Neural progenitor cell (in vitro differentiated cells): ENCODE measurements at regions not wholly inside any gene's neighbourhood (a gene's known extent, or its start where the extent isn't known, plus 50 kb on each side); places are given as distances from the start of the nearest gene placed in this dataset.

Experiments used
- DNase-seq: peaks from one replicate; pipeline ENCODE4 v3.0.0-alpha.2; 2016; ENCODE audit warnings: low spot score
- H2AFZ ChIP-seq: fragments of 200-600 bp; sonication (generic); replicated peaks from 2 replicates; pipeline ENCODE4 v1.6.1; 2016; ENCODE audit warnings: antibody characterized with exemption
- H3F3A ChIP-seq: fragments of 200-600 bp; sonication (generic); 2 replicates; pipeline ENCODE4 v1.6.1; 2016; ENCODE audit warnings: antibody characterized with exemption, low read depth
- H3K27ac ChIP-seq: fragments of 200-600 bp; sonication (generic); 2 replicates; pipeline ENCODE4 v1.5.1; 2016; ENCODE audit warnings: mild to moderate bottlenecking
- H3K27me3 ChIP-seq: fragments of 200-600 bp; sonication (generic); 2 replicates; pipeline ENCODE4 v1.6.1; 2016; ENCODE audit warnings: mild to moderate bottlenecking, moderate library complexity
- H3K36me3 ChIP-seq: fragments of 200-600 bp; sonication (generic); 2 replicates; pipeline ENCODE4 v1.5.1; 2016
- H3K4me1 ChIP-seq: fragments of 200-600 bp; sonication (generic); 2 replicates; pipeline ENCODE4 v1.6.1; 2016; ENCODE audit warnings: mixed run types
- H3K4me2 ChIP-seq: fragments of 200-600 bp; sonication (generic); 2 replicates; pipeline ENCODE4 v1.6.1; 2016
- H3K4me3 ChIP-seq: fragments of 200-600 bp; sonication (generic); 2 replicates; pipeline ENCODE4 v1.5.1; 2016
- H3K79me2 ChIP-seq: fragments of 200-600 bp; sonication (generic); 2 replicates; pipeline ENCODE4 v1.6.1; 2016; ENCODE audit warnings: low read depth
- H3K9ac ChIP-seq: fragments of 200-600 bp; sonication (generic); 2 replicates; pipeline ENCODE4 v1.6.1; 2016
- H3K9me3 ChIP-seq: fragments of 200-600 bp; sonication (generic); 2 replicates; pipeline ENCODE4 v1.5.1; 2016; ENCODE audit warnings: low read depth
- H4K20me1 ChIP-seq: fragments of 200-600 bp; sonication (generic); 2 replicates; pipeline ENCODE4 v1.6.1; 2016; ENCODE audit warnings: low read depth
- H3K27ac Mint-ChIP-seq: 3 replicates; pipeline ENCODE4 v1.8.0; 2021; ENCODE audit warnings: mixed read lengths
- H3K27me3 Mint-ChIP-seq: 2 replicates; pipeline ENCODE4 v1.8.0; 2022; ENCODE audit warnings: low read depth, mild to moderate bottlenecking, inconsistent platforms, moderate library complexity, mixed read lengths; ENCODE audit not compliant: insufficient read depth
- H3K36me3 Mint-ChIP-seq: 3 replicates; pipeline ENCODE4 v1.8.0; 2021; ENCODE audit warnings: mixed read lengths
- H3K4me1 Mint-ChIP-seq: 3 replicates; pipeline ENCODE4 v1.8.0; 2021; ENCODE audit warnings: mixed read lengths
- H3K4me3 Mint-ChIP-seq: 3 replicates; pipeline ENCODE4 v1.8.0; 2021; ENCODE audit warnings: mild to moderate bottlenecking, moderate library complexity, mixed read lengths
- H3K9me3 Mint-ChIP-seq: 3 replicates; pipeline ENCODE4 v1.8.0; 2020; ENCODE audit warnings: mixed read lengths
- EZH2 ChIP-seq: fragments of 200-600 bp; sonication (generic); IDR thresholded peaks from 2 replicates; pipeline ENCODE4 v1.6.1; 2017; ENCODE audit warnings: antibody characterized with exemption, mild to moderate bottlenecking, moderate library complexity
- EZH2phosphoT487 ChIP-seq: fragments of 200-600 bp; sonication (generic); IDR thresholded peaks from 2 replicates; pipeline ENCODE4 v1.6.1; 2017; ENCODE audit warnings: antibody characterized with exemption
- TF ChIP-seq, protein P1 (sequence below): fragments of 200-600 bp; sonication (generic); IDR thresholded peaks from 2 replicates; pipeline ENCODE4 v1.5.1; 2017; ENCODE audit warnings: antibody characterized with exemption, mild to moderate bottlenecking

DNA sequence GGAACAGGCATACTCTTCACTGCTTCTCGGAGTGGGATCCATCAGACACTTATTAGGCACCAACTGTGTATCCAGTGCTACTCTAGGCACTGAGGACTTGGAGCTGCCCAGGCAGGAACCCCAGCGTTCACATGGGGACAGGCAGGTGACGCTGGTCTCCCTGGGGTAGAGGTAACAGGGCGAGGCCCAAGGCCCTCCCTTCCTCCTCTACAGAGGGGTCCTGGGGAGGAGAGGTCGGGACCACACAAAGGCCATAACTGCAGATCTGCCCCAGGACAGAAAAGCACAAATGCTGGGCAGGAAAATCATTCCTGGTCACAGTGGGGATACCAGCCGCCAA, 262.2 kb downstream of the BRD1 start:
- Mint-ChIP-seq H3K27me3 (peaks cover 5% of the 10 kb centered on the region), H3K4me1 (no peaks in the 10 kb centered on the region), H3K4me3 (no peak overlapping the region), H3K27ac (no peak overlapping the region), H3K36me3 (no peaks in the 10 kb centered on the region), H3K9me3 (no peaks in the 10 kb centered on the region)
- Histone ChIP-seq H2AFZ (no peak overlapping the region), H3F3A (no peaks in the 10 kb centered on the region), H3K27me3 (no peaks in the 10 kb centered on the region), H3K4me2 (no peak overlapping the region), H3K36me3 (no peaks in the 10 kb centered on the region), H3K79me2 (no peaks in the 10 kb centered on the region), H3K9me3 (no peaks in the 10 kb centered on the region), H3K4me1 (no peaks in the 10 kb centered on the region), H3K9ac (no peak overlapping the region), H4K20me1 (no peaks in the 10 kb centered on the region), H3K4me3 (no peak overlapping the region), H3K27ac (no peak overlapping the region)
- no peak for DNase-seq
- TF ChIP-seq EZH2phosphoT487 (no peak), EZH2 (no peak)
- TF ChIP-seq, protein P1, sequence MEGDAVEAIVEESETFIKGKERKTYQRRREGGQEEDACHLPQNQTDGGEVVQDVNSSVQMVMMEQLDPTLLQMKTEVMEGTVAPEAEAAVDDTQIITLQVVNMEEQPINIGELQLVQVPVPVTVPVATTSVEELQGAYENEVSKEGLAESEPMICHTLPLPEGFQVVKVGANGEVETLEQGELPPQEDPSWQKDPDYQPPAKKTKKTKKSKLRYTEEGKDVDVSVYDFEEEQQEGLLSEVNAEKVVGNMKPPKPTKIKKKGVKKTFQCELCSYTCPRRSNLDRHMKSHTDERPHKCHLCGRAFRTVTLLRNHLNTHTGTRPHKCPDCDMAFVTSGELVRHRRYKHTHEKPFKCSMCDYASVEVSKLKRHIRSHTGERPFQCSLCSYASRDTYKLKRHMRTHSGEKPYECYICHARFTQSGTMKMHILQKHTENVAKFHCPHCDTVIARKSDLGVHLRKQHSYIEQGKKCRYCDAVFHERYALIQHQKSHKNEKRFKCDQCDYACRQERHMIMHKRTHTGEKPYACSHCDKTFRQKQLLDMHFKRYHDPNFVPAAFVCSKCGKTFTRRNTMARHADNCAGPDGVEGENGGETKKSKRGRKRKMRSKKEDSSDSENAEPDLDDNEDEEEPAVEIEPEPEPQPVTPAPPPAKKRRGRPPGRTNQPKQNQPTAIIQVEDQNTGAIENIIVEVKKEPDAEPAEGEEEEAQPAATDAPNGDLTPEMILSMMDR, result no peak

DNA sequence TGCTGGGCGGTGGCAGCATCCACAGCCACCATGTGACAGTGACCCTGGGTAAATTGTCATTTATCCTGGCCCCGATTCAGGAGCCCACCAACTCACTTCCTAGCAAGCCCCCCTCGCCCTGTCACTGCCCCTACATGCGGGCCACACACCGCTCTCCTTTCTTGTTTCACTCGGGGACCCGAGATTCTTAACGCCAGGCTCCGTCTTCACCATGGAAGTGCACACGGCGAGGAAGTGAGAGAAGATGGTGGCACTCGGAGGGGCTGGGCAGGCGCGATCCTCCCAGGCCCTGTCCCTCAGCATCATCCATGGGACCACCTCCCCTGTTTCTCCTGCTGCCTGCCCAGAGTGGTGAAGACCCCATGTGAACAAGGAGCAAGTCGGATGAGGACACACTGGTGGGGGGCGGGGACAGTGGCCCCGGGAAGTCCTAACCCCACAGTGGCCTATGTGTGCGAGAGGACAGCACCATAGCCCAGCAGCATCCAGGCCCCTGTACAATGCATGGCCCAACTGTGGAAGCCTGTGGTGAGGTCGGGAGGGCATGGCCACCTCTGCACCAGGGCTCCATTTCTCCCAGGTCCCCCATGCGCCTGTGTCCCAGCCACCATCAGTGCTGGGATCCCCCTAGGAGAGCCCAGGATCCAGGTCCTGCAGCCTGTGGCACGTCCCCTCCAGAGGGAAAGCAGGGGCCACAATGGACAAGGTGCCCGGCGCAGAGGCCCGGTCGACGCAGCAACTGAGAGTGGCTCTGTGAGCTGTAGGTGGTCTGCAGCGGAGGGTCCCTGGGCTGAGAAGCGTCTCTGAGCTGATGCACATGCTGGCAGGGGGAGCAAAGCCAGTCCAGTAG, 262.8 kb downstream of the BRD1 start:
- Histone ChIP-seq H4K20me1 (no peaks in the 10 kb centered on the region), H3K9me3 (no peaks in the 10 kb centered on the region), H3K9ac (no peak overlapping the region), H3K79me2 (no peaks in the 10 kb centered on the region), H3K4me2 (no peak overlapping the region), H2AFZ (no peak overlapping the region), H3K4me1 (no peaks in the 10 kb centered on the region), H3K36me3 (no peaks in the 10 kb centered on the region), H3F3A (no peaks in the 10 kb centered on the region), H3K27me3 (no peaks in the 10 kb centered on the region), H3K4me3 (no peak overlapping the region), H3K27ac (no peak overlapping the region)
- Mint-ChIP-seq H3K36me3 (no peaks in the 10 kb centered on the region), H3K4me3 (no peak overlapping the region), H3K27me3 (peaks cover 2% of the 10 kb centered on the region), H3K9me3 (no peaks in the 10 kb centered on the region), H3K27ac (no peak overlapping the region), H3K4me1 (no peaks in the 10 kb centered on the region)
- no peak for DNase-seq
- TF ChIP-seq EZH2 (no peak), EZH2phosphoT487 (no peak)
- TF ChIP-seq, protein P1, result no peak

DNA sequence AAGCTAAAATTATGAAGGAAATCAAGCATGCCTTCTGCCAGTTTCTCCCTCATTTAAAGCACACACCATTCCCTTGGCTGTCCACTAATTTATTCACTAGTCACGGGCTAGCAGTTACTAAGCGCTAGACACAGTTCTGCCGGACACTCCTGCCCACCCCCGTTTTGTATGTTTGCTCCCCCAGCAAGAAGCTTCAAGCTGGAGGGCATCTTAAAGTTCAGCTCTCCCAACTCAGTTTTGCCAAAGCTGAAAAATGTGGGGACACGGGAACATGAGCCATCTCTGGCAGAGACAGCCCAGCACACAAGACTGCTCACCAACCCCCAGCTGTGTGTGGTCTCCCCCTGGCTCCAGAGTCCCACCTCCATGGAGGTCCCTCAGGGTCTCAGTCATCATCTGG, 263.6 kb downstream of the BRD1 start:
- H3K27ac ChIP-seq, result no peak overlapping the region
- H3K27me3 ChIP-seq, result peaks cover 4% of the 10 kb centered on the region
- H2AFZ ChIP-seq, result no peak overlapping the region
- H3K27ac Mint-ChIP-seq, result no peak overlapping the region
- no peak overlapping the region for H3K4me3 Mint-ChIP-seq
- no peak overlapping the region for H3K4me3 ChIP-seq
- peaks cover 2% of the 10 kb centered on the region for H3K27me3 Mint-ChIP-seq
- H3F3A ChIP-seq, result no peaks in the 10 kb centered on the region
- TF ChIP-seq, protein P1, result no peak
- no peak for TF ChIP-seq EZH2
- no peaks in the 10 kb centered on the region for H3K79me2 ChIP-seq
- no peaks in the 10 kb centered on the region for H3K4me1 Mint-ChIP-seq
- no peaks in the 10 kb centered on the region for H3K36me3 ChIP-seq
- H3K9ac ChIP-seq, result no peak overlapping the region
- H4K20me1 ChIP-seq, result no peaks in the 10 kb centered on the region
- H3K36me3 Mint-ChIP-seq, result no peaks in the 10 kb centered on the region
- H3K9me3 Mint-ChIP-seq, result no peaks in the 10 kb centered on the region
- no peak for DNase-seq
- H3K9me3 ChIP-seq, result no peaks in the 10 kb centered on the region
- H3K4me1 ChIP-seq, result no peaks in the 10 kb centered on the region
- H3K4me2 ChIP-seq, result no peak overlapping the region
